ENCODE measurements at regions not wholly inside any gene's neighbourhood (a gene's known extent, or its start where the extent isn't known, plus 50 kb on each side); places are given as distances from the start of the nearest gene placed in this dataset.
A peak's percentile ranks its signal among the peaks of the same experiment; 100 is the strongest.

GRCh38 chr15:38692789-38693062, 128.1 kb upstream of the RASGRP1 start:
- no peak for DNase-seq
- WGBS, 2 donors (ENCODE audit: low coverage in 1 of 2): 93 to 100% methylated on average over 3 of the region's 3 CpGs
- in situ Hi-C loops (cut with MboI; ENCODE audit: low pct_ligation_motif_present in 1 of 4, low pct_unique_long_range_greater_than_20kb in 1 of 4, low sequenced_read_pairs in 3 of 4): loop anchor here (10.0 to 25.0 kb wide), 7 partner anchors 128 to 705 kb away; partner anchors contain the start of genes FAM98B (in 1 of the 4) and RASGRP1 (in 1 of the 4)
- no peaks in the 10 kb centered on the region for H3K4me1 ChIP-seq
- H3K9me3 ChIP-seq: no peaks in the 10 kb centered on the region
- no peak for TF ChIP-seq POLR2A (IDR thresholded peaks at IDR 0.05)
- no peak for TF ChIP-seq CTCF (IDR thresholded peaks at IDR 0.05)
- no peak for TF ChIP-seq POLR2AphosphoS5 (IDR thresholded peaks at IDR 0.05)
- no peak for TF ChIP-seq EP300 (IDR thresholded peaks at IDR 0.05; ENCODE audit: low read depth)
- H3K27ac ChIP-seq: no peak overlapping the region
- intact Hi-C loops (cut with DNase I; ENCODE audit: low total_unique reads): no loop called here
- H3K36me3 ChIP-seq: no peaks in the 10 kb centered on the region
- H3K27me3 ChIP-seq: no peaks in the 10 kb centered on the region
- H3K4me3 ChIP-seq: no peak overlapping the region

GRCh38 chr15:38695249-38696108, 130.9 kb upstream of the RASGRP1 start:
- H3K4me3 ChIP-seq: no peak overlapping the region
- H3K27ac ChIP-seq: peak overlapping the region in 1 of 4 donors; percentile 21
- H3K36me3 ChIP-seq: no peaks in the 10 kb centered on the region
- H3K27me3 ChIP-seq: no peaks in the 10 kb centered on the region
- peaks cover 0 to 4% (median 0%) of the 10 kb centered on the region in 4 donors for H3K4me1 ChIP-seq
- in situ Hi-C loops (cut with MboI; ENCODE audit: low pct_ligation_motif_present in 1 of 4, low pct_unique_long_range_greater_than_20kb in 1 of 4, low sequenced_read_pairs in 3 of 4) (loop anchor here (10.0 to 25.0 kb wide), 7 partner anchors 131 to 708 kb away; partner anchors contain the start of genes FAM98B (in 1 of the 4) and RASGRP1 (in 1 of the 4)), intact Hi-C loops (cut with DNase I; ENCODE audit: low total_unique reads) (no loop called here)
- no peak for TF ChIP-seq POLR2A (IDR thresholded peaks at IDR 0.05)
- 87% methylated on average over 4 of the region's 4 CpGs; no CpG with 5 or more reads in 1 of the 2 donors for WGBS, 2 donors (ENCODE audit: low coverage in 1 of 2)
- no peak for DNase-seq
- no peaks in the 10 kb centered on the region for H3K9me3 ChIP-seq

GRCh38 chr15:38696109-38696727, 131.6 kb upstream of the RASGRP1 start:
- no peaks in the 10 kb centered on the region for H3K9me3 ChIP-seq
- H3K36me3 ChIP-seq: no peaks in the 10 kb centered on the region
- DNase-seq: peak; percentile 50
- intact Hi-C loops (cut with DNase I; ENCODE audit: low total_unique reads): no loop called here
- in situ Hi-C loops (cut with MboI; ENCODE audit: low pct_ligation_motif_present in 1 of 4, low pct_unique_long_range_greater_than_20kb in 1 of 4, low sequenced_read_pairs in 3 of 4): loop anchor here (10.0 to 25.0 kb wide), 7 partner anchors 131 to 709 kb away; partner anchors contain the start of genes FAM98B (in 1 of the 4) and RASGRP1 (in 1 of the 4)
- no peaks in the 10 kb centered on the region for H3K27me3 ChIP-seq
- TF ChIP-seq EP300 (IDR thresholded peaks at IDR 0.05; ENCODE audit: low read depth) (no peak), POLR2A (IDR thresholded peaks at IDR 0.05) (no peak), POLR2AphosphoS5 (IDR thresholded peaks at IDR 0.05) (no peak), CTCF (IDR thresholded peaks at IDR 0.05) (no peak)
- peak overlapping the region in 1 of 4 donors; percentile 29 for H3K27ac ChIP-seq
- 63% methylated on average over 7 of the region's 7 CpGs; no CpG with 5 or more reads in 1 of the 2 donors for WGBS, 2 donors (ENCODE audit: low coverage in 1 of 2)
- peaks cover 0 to 6% (median 6%) of the 10 kb centered on the region in 4 donors for H3K4me1 ChIP-seq
- H3K4me3 ChIP-seq: no peak overlapping the region

- in situ Hi-C loops (cut with MboI; ENCODE audit: low pct_ligation_motif_present in 1 of 4, low pct_unique_long_range_greater_than_20kb in 1 of 4, low sequenced_read_pairs in 3 of 4) (loop anchor here (10.0 to 25.0 kb wide), 7 partner anchors 132 to 710 kb away; partner anchors contain the start of genes FAM98B (in 1 of the 4) and RASGRP1 (in 1 of the 4)), intact Hi-C loops (cut with DNase I; ENCODE audit: low total_unique reads) (no loop called here)
- peaks cover 5 to 13% (median 9%) of the 10 kb centered on the region in 4 donors for H3K4me1 ChIP-seq
- H3K27me3 ChIP-seq: no peaks in the 10 kb centered on the region
- TF ChIP-seq EP300 (IDR thresholded peaks at IDR 0.05; ENCODE audit: low read depth) (no peak), POLR2AphosphoS5 (IDR thresholded peaks at IDR 0.05) (no peak), POLR2A (IDR thresholded peaks at IDR 0.05) (no peak), CTCF (IDR thresholded peaks at IDR 0.05) (no peak)
- H3K4me3 ChIP-seq: no peak overlapping the region
- H3K9me3 ChIP-seq: no peaks in the 10 kb centered on the region
- DNase-seq: no peak
- H3K36me3 ChIP-seq: no peaks in the 10 kb centered on the region
- 60 to 70% methylated on average over 1 of the region's 1 CpG for WGBS, 2 donors (ENCODE audit: low coverage in 1 of 2)
- H3K27ac ChIP-seq: peak overlapping the region in 1 of 4 donors; percentile 29
These were observed 132.3 kb upstream of the RASGRP1 start for GRCh38 chr15:38696790-38697495.

All from transverse colon (tissue), 4 donors.